H1 (cell line): ENCODE measurements at regions not wholly inside any gene's neighbourhood (a gene's known extent, or its start where the extent isn't known, plus 50 kb on each side); places are given as distances from the start of the nearest gene placed in this dataset.
"Not testable (repeated sequence)": the region's sequence is repeated elsewhere in the genome, so short reads cannot be mapped to it uniquely, and the experiment has no call there.

Experiments
- CTCF ChIA-PET: fragments of 300-600 bp; sonication (Branson Sonifier 250); formaldehyde crosslinking; loops from one replicate; lab custom pipeline; 2021; ENCODE audit not compliant: partially characterized antibody; lab: Charles Lee
- POLR2A ChIA-PET: fragments of 300-600 bp; sonication (Branson Sonifier 250); formaldehyde crosslinking; loops from one replicate; lab custom pipeline; 2021; ENCODE audit warnings: inconsistent platforms; ENCODE audit not compliant: partially characterized antibody; lab: Charles Lee
- DNase-seq, 2 experiments: peaks; one replicate each; pipeline versions ENCODE4 v3.0.0 to v3.0.0-alpha.2; 2010 to 2022; ENCODE audit warnings: low spot score in 2 of 2, low read depth in 1 of 2, mixed read lengths in 1 of 2
- FAIRE-seq: peaks from 2 replicates; lab custom pipeline; 2011; peaks lifted over from hg19 to GRCh38; lab: Jason Lieb, UNC
- H2AFZ ChIP-seq: 2 replicates; pipeline ENCODE4 v1.8.1; 2012; ENCODE audit warnings: low read length, inconsistent platforms
- H2AK5ac ChIP-seq: 2 replicates; pipeline ENCODE4 v1.6.1; 2013; ENCODE audit warnings: low read depth, low read length
- H2BK120ac ChIP-seq: replicated peaks from 2 replicates; pipeline ENCODE3; 2013; ENCODE audit warnings: low read depth, low read length, inconsistent platforms
- H2BK12ac ChIP-seq: 2 replicates; pipeline ENCODE4 v1.6.1; 2013; ENCODE audit warnings: low read depth, low read length
- H2BK15ac ChIP-seq: 2 replicates; pipeline ENCODE4 v1.6.1; 2013; ENCODE audit warnings: low read length
- H2BK20ac ChIP-seq: 2 replicates; pipeline ENCODE4 v1.6.1; 2013; ENCODE audit warnings: low read length
- H2BK5ac ChIP-seq: 2 replicates; pipeline ENCODE4 v1.6.1; 2013; ENCODE audit warnings: low read depth, low read length
- H3K14ac ChIP-seq: 2 replicates; pipeline ENCODE4 v1.6.1; 2013; ENCODE audit warnings: inconsistent platforms; ENCODE audit not compliant: insufficient read length
- H3K18ac ChIP-seq: 2 replicates; pipeline ENCODE4 v1.6.1; 2013; ENCODE audit warnings: low read length; ENCODE audit errors: extremely low read depth
- H3K23ac ChIP-seq: 2 replicates; pipeline ENCODE4 v1.6.1; 2013; ENCODE audit warnings: inconsistent platforms; ENCODE audit not compliant: insufficient read length
- H3K23me2 ChIP-seq: 2 replicates; pipeline ENCODE4 v1.6.1; 2013; ENCODE audit warnings: low read depth, low read length
- H3K27ac ChIP-seq: 2 replicates; pipeline ENCODE4 v1.6.1; 2011; ENCODE audit warnings: low read depth, low read length, inconsistent platforms
- H3K27me3 ChIP-seq, 4 experiments: replicated peaks in 1 of 4; 1 replicate in 1 of 4; 2 replicates in 3 of 4; pipeline versions ENCODE4 v1.6.1 to v1.8.1; 2011 to 2013; ENCODE audit warnings: low read length in 3 of 4, mild to moderate bottlenecking in 3 of 4, inconsistent platforms in 2 of 4, mixed read lengths in 2 of 4, moderate library complexity in 1 of 4; ENCODE audit not compliant: control insufficient read depth in 3 of 4, insufficient read depth in 3 of 4; ENCODE audit errors: extremely low read depth in 1 of 4
- H3K36me3 ChIP-seq, 4 experiments: 2 replicates each; pipeline versions ENCODE4 v1.6.1 to v1.8.1; 2011 to 2013; ENCODE audit warnings: mild to moderate bottlenecking in 4 of 4, low read length in 3 of 4, moderate library complexity in 2 of 4, control low read depth in 1 of 4, inconsistent platforms in 1 of 4; ENCODE audit not compliant: insufficient read depth in 4 of 4, control insufficient read depth in 2 of 4
- H3K4ac ChIP-seq: replicated peaks from 2 replicates; pipeline ENCODE3; 2013; ENCODE audit warnings: low read length, low read depth, mixed read lengths, inconsistent platforms; ENCODE audit not compliant: insufficient read length
- H3K4me1 ChIP-seq, 4 experiments: replicated peaks in 1 of 4; 1 replicate in 1 of 4; 2 replicates in 3 of 4; pipeline versions ENCODE4 v1.6.1 to v1.8.1; 2011 to 2013; ENCODE audit warnings: low read length in 3 of 4, inconsistent platforms in 2 of 4, mixed read lengths in 1 of 4; ENCODE audit not compliant: insufficient read depth in 4 of 4, control insufficient read depth in 3 of 4
- H3K4me2 ChIP-seq, 2 experiments: 2 replicates each; pipeline versions ENCODE4 v1.6.1 to v1.8.1; 2011 to 2013; ENCODE audit warnings: low read depth in 2 of 2, low read length in 2 of 2, control low read depth in 1 of 2, inconsistent platforms in 1 of 2, mild to moderate bottlenecking in 1 of 2; ENCODE audit not compliant: insufficient read depth in 1 of 2
- H3K4me3 ChIP-seq, 4 experiments: fragments of 200-600, 300-600 bp in 1 of 4; sonication (generic), shearing (Covaris generic), sonication (Bioruptor Twin) in 1 of 4; 2 replicates each; pipeline versions ENCODE4 v1.5.1 to v1.8.1; 2011 to 2016; ENCODE audit warnings: low read length in 4 of 4, low read depth in 3 of 4, control low read depth in 2 of 4, inconsistent platforms in 2 of 4, mild to moderate bottlenecking in 2 of 4, mixed read lengths in 1 of 4, moderate library complexity in 1 of 4; ENCODE audit not compliant: insufficient read depth in 2 of 4; ENCODE audit errors: extremely low read depth in 1 of 4
- H3K56ac ChIP-seq: replicated peaks from 2 replicates; pipeline ENCODE3; 2013; ENCODE audit warnings: low read depth, mild to moderate bottlenecking, mixed read lengths, low read length, inconsistent platforms; ENCODE audit not compliant: insufficient read length
- H3K79me1 ChIP-seq: 2 replicates; pipeline ENCODE4 v1.6.1; 2013; ENCODE audit warnings: low read depth, low read length, control low read depth
- H3K79me2 ChIP-seq, 2 experiments: 2 replicates each; pipeline versions ENCODE4 v1.6.1 to v1.8.1; 2012 to 2013; ENCODE audit warnings: low read length in 2 of 2, mild to moderate bottlenecking in 2 of 2, inconsistent platforms in 1 of 2; ENCODE audit not compliant: insufficient read depth in 2 of 2, control insufficient read depth in 1 of 2
- H3K9ac ChIP-seq, 4 experiments: replicated peaks in 1 of 4; 1 replicate in 1 of 4; 2 replicates in 3 of 4; pipeline versions ENCODE4 v1.6.1 to v1.8.1; 2011 to 2013; ENCODE audit warnings: low read depth in 3 of 4, low read length in 3 of 4, control low read depth in 2 of 4, mild to moderate bottlenecking in 2 of 4, moderate library complexity in 2 of 4, inconsistent platforms in 1 of 4; ENCODE audit errors: extremely low read depth in 1 of 4
- H3K9me3 ChIP-seq, 2 experiments: 2 replicates each; pipeline versions ENCODE4 v1.6.1 to v1.8.1; 2012 to 2013; ENCODE audit warnings: mild to moderate bottlenecking in 2 of 2, moderate library complexity in 2 of 2, control low read depth in 1 of 2, inconsistent platforms in 1 of 2, low read depth in 1 of 2, low read length in 1 of 2, mixed read lengths in 1 of 2; ENCODE audit not compliant: insufficient read depth in 2 of 2
- H4K20me1 ChIP-seq, 2 experiments: replicated peaks in 1 of 2; 2 replicates each; pipeline versions ENCODE3 to v1.8.1; 2011 to 2013; ENCODE audit warnings: inconsistent platforms in 2 of 2, low read length in 2 of 2, mild to moderate bottlenecking in 1 of 2; ENCODE audit not compliant: insufficient read depth in 2 of 2, control insufficient read depth in 1 of 2
- H4K5ac ChIP-seq: 2 replicates; pipeline ENCODE4 v1.6.1; 2013; ENCODE audit warnings: low read length, low read depth, mixed read lengths, inconsistent platforms; ENCODE audit not compliant: insufficient read length
- H4K8ac ChIP-seq: 2 replicates; pipeline ENCODE4 v1.8.0; 2013; ENCODE audit warnings: mild to moderate bottlenecking, moderate library complexity, low read length, inconsistent platforms; ENCODE audit not compliant: insufficient read depth; ENCODE audit errors: extremely low read depth
- H4K91ac ChIP-seq: replicated peaks from 2 replicates; pipeline ENCODE3; 2013; ENCODE audit warnings: low read length, mixed read lengths, inconsistent platforms; ENCODE audit not compliant: insufficient read length
- WGBS, 2 experiments: shearing (Covaris generic) in 1 of 2; methylation state at CpG; one replicate each; pipeline versions ENCODE4 v1.1.6 to v1.1.7; 2013 to 2015; ENCODE audit warnings: low lambda C conversion rate in 2 of 2, mixed read lengths in 2 of 2, inconsistent platforms in 1 of 2, low coverage in 1 of 2, missing lambda C conversion rate in 1 of 2; ENCODE audit not compliant: insufficient replicate concordance in 2 of 2, insufficient coverage in 1 of 2, insufficient read length in 1 of 2; ENCODE audit errors: extremely low coverage in 1 of 2, missing lambda C conversion rate in 1 of 2; 5-methylcytosine and 5-hydroxymethylcytosine counted together

- H4K5ac ChIP-seq, H4K91ac ChIP-seq, H3K79me2 ChIP-seq, H3K9ac ChIP-seq, H3K4me3 ChIP-seq, H2AK5ac ChIP-seq, H2BK15ac ChIP-seq, H3K56ac ChIP-seq, POLR2A ChIA-PET, H3K36me3 ChIP-seq, H3K4me2 ChIP-seq, H3K9me3 ChIP-seq, H4K20me1 ChIP-seq, H3K27ac ChIP-seq, H2BK5ac ChIP-seq, H2BK20ac ChIP-seq, FAIRE-seq, H3K23me2 ChIP-seq, H4K8ac ChIP-seq, H3K18ac ChIP-seq, H3K79me1 ChIP-seq, H3K27me3 ChIP-seq, H3K4ac ChIP-seq, H2BK120ac ChIP-seq, H2AFZ ChIP-seq, CTCF ChIA-PET, H3K14ac ChIP-seq, H2BK12ac ChIP-seq, H3K23ac ChIP-seq, DNase-seq, H3K4me1 ChIP-seq: not testable (repeated sequence)
- WGBS, 2 experiments, result no CpG with 5 or more reads among the region's 8 CpGs
Observed at GRCh38 chr7:75248216-75248615, 147.2 kb upstream of the TRIM73 start.

- H3K23me2 ChIP-seq, H3K23ac ChIP-seq, H3K9me3 ChIP-seq, H2BK5ac ChIP-seq, H2BK120ac ChIP-seq, H4K91ac ChIP-seq, H3K56ac ChIP-seq, POLR2A ChIA-PET, H4K20me1 ChIP-seq, H3K4me1 ChIP-seq, H3K27ac ChIP-seq, H4K8ac ChIP-seq, DNase-seq, FAIRE-seq, H2BK20ac ChIP-seq, H3K36me3 ChIP-seq, H2BK12ac ChIP-seq, CTCF ChIA-PET, H3K4ac ChIP-seq, H2BK15ac ChIP-seq, H4K5ac ChIP-seq, H3K9ac ChIP-seq, H3K27me3 ChIP-seq, H3K18ac ChIP-seq, H2AFZ ChIP-seq, H3K14ac ChIP-seq, H3K79me2 ChIP-seq, H3K4me2 ChIP-seq, H3K4me3 ChIP-seq, H3K79me1 ChIP-seq, H2AK5ac ChIP-seq: not testable (repeated sequence)
- no CpG with 5 or more reads among the region's 3 CpGs for WGBS, 2 experiments
Observed at GRCh38 chr7:75254238-75254637, 141.2 kb upstream of the TRIM73 start.
